SK-N-SH (cell line): ENCODE measurements at regions not wholly inside any gene's neighbourhood (a gene's known extent, or its start where the extent isn't known, plus 50 kb on each side); places are given as distances from the start of the nearest gene placed in this dataset.

Experiments
- CTCF ChIP-seq: fragments of 200-600 bp; sonication (generic); IDR thresholded peaks from 2 replicates; pipeline ENCODE4 v1.6.1; 2017; ENCODE audit warnings: antibody characterized with exemption, mild to moderate bottlenecking, moderate library complexity
- EP300 ChIP-seq, 2 experiments: IDR thresholded peaks; 2 replicates each; pipeline versions ENCODE4 v1.4.0 to v1.6.1; 2012; ENCODE audit warnings: borderline replicate concordance in 1 of 2, low read depth in 1 of 2, low read length in 1 of 2
- EZH2phosphoT487 ChIP-seq: fragments of 200-600 bp; sonication (generic); IDR thresholded peaks from 2 replicates; pipeline ENCODE4 v1.6.1; 2017; ENCODE audit warnings: low read depth, mixed run types, mild to moderate bottlenecking, antibody characterized with exemption, moderate library complexity, borderline replicate concordance
- IRF3 ChIP-seq: fragments of 150-350 bp; IDR thresholded peaks from 2 replicates; pipeline ENCODE4 v1.6.1; 2016; ENCODE audit warnings: mild to moderate bottlenecking, low read depth, low read length
- NRF1 ChIP-seq: IDR thresholded peaks from 2 replicates; pipeline ENCODE4 v1.6.1; 2012; ENCODE audit warnings: low read depth, mild to moderate bottlenecking, low read length
- RAD21 ChIP-seq: IDR thresholded peaks from 2 replicates; pipeline ENCODE4 v1.6.1; 2012; ENCODE audit warnings: mild to moderate bottlenecking, low read length
- RCOR1 ChIP-seq: fragments of 150-350 bp; IDR thresholded peaks from 2 replicates; pipeline ENCODE4 v1.6.1; 2017; ENCODE audit warnings: antibody characterized with exemption, low read length
- RXRA ChIP-seq: IDR thresholded peaks from 2 replicates; pipeline ENCODE4 v1.4.0; 2012; ENCODE audit warnings: low read depth, mild to moderate bottlenecking, borderline replicate concordance
- TAF1 ChIP-seq: IDR thresholded peaks from 2 replicates; pipeline ENCODE4 v1.6.1; 2012; ENCODE audit warnings: low read depth, mild to moderate bottlenecking, low read length, moderate library complexity, borderline replicate concordance
- USF2 ChIP-seq: fragments of 150-350 bp; IDR thresholded peaks from 2 replicates; pipeline ENCODE4 v1.6.1; 2017; ENCODE audit warnings: antibody characterized with exemption, low read length, low read depth, borderline replicate concordance
- ZBTB33 ChIP-seq: IDR thresholded peaks from 2 replicates; pipeline ENCODE4 v1.4.0; 2012; ENCODE audit warnings: low read depth, borderline replicate concordance

- TF ChIP-seq CTCF (no peak), NRF1 (no peak), EZH2phosphoT487 (no peak), USF2 (no peak), IRF3 (no peak), ZBTB33 (no peak), RAD21 (no peak), EP300 (IDR thresholded peaks at IDR 0.05; ENCODE audit: borderline replicate concordance in 1 of 2, low read depth in 1 of 2, low read length in 1 of 2) (no peak), TAF1 (no peak), RCOR1 (no peak), RXRA (no peak)
Measured at GRCh38 chr10:10350050-10350449, 667.6 kb upstream of the CELF2 start.
